Mesenchymal stem cell (in vitro differentiated cells and primary cell): ENCODE measurements at regions not wholly inside any gene's neighbourhood (a gene's known extent, or its start where the extent isn't known, plus 50 kb on each side); places are given as distances from the start of the nearest gene placed in this dataset.

Experiments used
- DNase-seq: peaks from one replicate; pipeline ENCODE4 v3.0.0-alpha.2; 2013
- H2AFZ ChIP-seq: one replicate; pipeline ENCODE4 v1.6.1; 2013; ENCODE audit warnings: low read depth, mild to moderate bottlenecking, control low read depth, inconsistent platforms, low read length, moderate library complexity
- H2AK5ac ChIP-seq: 2 replicates; pipeline ENCODE4 v1.6.1; 2013; ENCODE audit warnings: low read length, moderate library complexity, mild to moderate bottlenecking, inconsistent platforms; ENCODE audit not compliant: severe bottlenecking
- H2BK120ac ChIP-seq: one replicate; pipeline ENCODE4 v1.6.1; 2013; ENCODE audit warnings: low read depth, mild to moderate bottlenecking, inconsistent platforms, low read length, moderate library complexity
- H2BK12ac ChIP-seq, 2 experiments: one replicate each; pipeline ENCODE4 v1.6.1; 2013; ENCODE audit warnings: inconsistent platforms in 2 of 2, low read length in 2 of 2, mild to moderate bottlenecking in 2 of 2, moderate library complexity in 2 of 2, control low read depth in 1 of 2
- H2BK15ac ChIP-seq: one replicate; pipeline ENCODE4 v1.6.1; 2013; ENCODE audit warnings: mild to moderate bottlenecking, low read depth, inconsistent platforms; ENCODE audit not compliant: poor library complexity, severe bottlenecking
- H2BK5ac ChIP-seq: 2 replicates; pipeline ENCODE4 v1.6.1; 2013; ENCODE audit warnings: low read depth, mild to moderate bottlenecking, low read length, control low read depth, inconsistent platforms; ENCODE audit not compliant: poor library complexity, severe bottlenecking
- H3K14ac ChIP-seq, 2 experiments: one replicate each; pipeline ENCODE4 v1.6.1; 2013; ENCODE audit warnings: inconsistent platforms in 2 of 2, low read length in 2 of 2, control low read depth in 1 of 2, mild to moderate bottlenecking in 1 of 2, moderate library complexity in 1 of 2
- H3K18ac ChIP-seq, 2 experiments: one replicate each; pipeline ENCODE4 v1.6.1; 2013; ENCODE audit warnings: inconsistent platforms in 2 of 2, low read length in 2 of 2, control low read depth in 1 of 2, low read depth in 1 of 2, mild to moderate bottlenecking in 1 of 2
- H3K23ac ChIP-seq, 2 experiments: one replicate each; pipeline ENCODE4 v1.6.1; 2013; ENCODE audit warnings: inconsistent platforms in 2 of 2, low read length in 2 of 2, mild to moderate bottlenecking in 2 of 2, moderate library complexity in 2 of 2, control low read depth in 1 of 2
- H3K27ac ChIP-seq: 2 replicates; pipeline ENCODE4 v1.5.1; 2013; ENCODE audit warnings: mild to moderate bottlenecking, moderate library complexity, low read length, control low read depth, inconsistent platforms; ENCODE audit not compliant: poor library complexity, severe bottlenecking
- H3K27me3 ChIP-seq, 2 experiments: 2 replicates each; pipeline versions ENCODE4 v1.6.1 to v1.7.0; 2013; ENCODE audit warnings: low read length in 2 of 2, mild to moderate bottlenecking in 2 of 2, moderate library complexity in 2 of 2, control low read depth in 1 of 2, inconsistent platforms in 1 of 2; ENCODE audit not compliant: control insufficient read depth in 1 of 2, insufficient read depth in 1 of 2
- H3K36me3 ChIP-seq, 2 experiments: 2 replicates each; pipeline versions ENCODE4 v1.6.1 to v1.7.0; 2013; ENCODE audit warnings: low read length in 2 of 2, control low read depth in 1 of 2, inconsistent platforms in 1 of 2, low read depth in 1 of 2, mild to moderate bottlenecking in 1 of 2; ENCODE audit not compliant: insufficient read depth in 2 of 2, control insufficient read depth in 1 of 2
- H3K4ac ChIP-seq, 2 experiments: one replicate each; pipeline ENCODE4 v1.6.1; 2013; ENCODE audit warnings: inconsistent platforms in 2 of 2, low read length in 2 of 2, mild to moderate bottlenecking in 2 of 2, moderate library complexity in 2 of 2, control low read depth in 1 of 2, low read depth in 1 of 2
- H3K4me1 ChIP-seq: 2 replicates; pipeline ENCODE4 v1.6.1; 2013; ENCODE audit warnings: low read depth, low read length, control low read depth; ENCODE audit not compliant: control insufficient read depth, insufficient read depth
- H3K4me2 ChIP-seq: 2 replicates; pipeline ENCODE4 v1.6.1; 2013; ENCODE audit warnings: low read length, mild to moderate bottlenecking, inconsistent platforms; ENCODE audit not compliant: poor library complexity, severe bottlenecking
- H3K4me3 ChIP-seq, 2 experiments: 2 replicates each; pipeline versions ENCODE4 v1.5.1 to v1.7.0; 2013; ENCODE audit warnings: low read length in 2 of 2, mild to moderate bottlenecking in 2 of 2, control low read depth in 1 of 2, low read depth in 1 of 2; ENCODE audit not compliant: insufficient read depth in 1 of 2
- H3K79me1 ChIP-seq: replicated peaks from 2 replicates; pipeline ENCODE4 v1.6.1; 2013; ENCODE audit warnings: mild to moderate bottlenecking, control low read depth, low read length, inconsistent platforms; ENCODE audit not compliant: poor library complexity, severe bottlenecking
- H3K9ac ChIP-seq: 2 replicates; pipeline ENCODE4 v1.7.0; 2013; ENCODE audit warnings: mild to moderate bottlenecking, low read length, moderate library complexity
- H3K9me3 ChIP-seq: 2 replicates; pipeline ENCODE4 v1.7.0; 2013; ENCODE audit warnings: mild to moderate bottlenecking, low read length; ENCODE audit not compliant: control insufficient read depth
- H4K8ac ChIP-seq: one replicate; pipeline ENCODE4 v1.6.1; 2013; ENCODE audit warnings: inconsistent platforms, mild to moderate bottlenecking, low read length, moderate library complexity
- H4K91ac ChIP-seq: one replicate; pipeline ENCODE4 v1.6.1; 2013; ENCODE audit warnings: mild to moderate bottlenecking, low read length, inconsistent platforms
- WGBS: methylation state at CpG from one replicate; pipeline ENCODE4 v1.1.7; 2013; ENCODE audit warnings: mixed read lengths; 5-methylcytosine and 5-hydroxymethylcytosine counted together

- no peak overlapping the region for H2BK12ac ChIP-seq
- H3K23ac ChIP-seq, result no peak overlapping the region
- no peak overlapping the region for H3K14ac ChIP-seq
- H3K4me3 ChIP-seq, result no peak overlapping the region
- H2AK5ac ChIP-seq, result no peak overlapping the region
- H3K9me3 ChIP-seq, result no peaks in the 10 kb centered on the region
- no peak overlapping the region for H2BK15ac ChIP-seq
- no peak overlapping the region for H3K4ac ChIP-seq
- H4K8ac ChIP-seq, result no peak overlapping the region
- H4K91ac ChIP-seq, result no peak overlapping the region
- H2BK5ac ChIP-seq, result no peak overlapping the region
- no peak overlapping the region for H3K27ac ChIP-seq
- no peak overlapping the region for H3K18ac ChIP-seq
- H3K4me1 ChIP-seq, result no peaks in the 10 kb centered on the region
- H3K27me3 ChIP-seq, result peaks cover 27% of the 10 kb centered on the region in 2 experiments
- DNase-seq, result no peak
- no peaks in the 10 kb centered on the region for H3K79me1 ChIP-seq
- H3K36me3 ChIP-seq, result no peaks in the 10 kb centered on the region
- H2BK120ac ChIP-seq, result no peak overlapping the region
- H2AFZ ChIP-seq, result no peak overlapping the region
- H3K4me2 ChIP-seq, result no peak overlapping the region
- H3K9ac ChIP-seq, result no peak overlapping the region
Observed at GRCh38 chr3:71885006-71885405, 100.1 kb upstream of the PROK2 start.

GRCh38 chr3:71881732-71882131, 96.8 kb upstream of the PROK2 start:
- no peak overlapping the region for H4K91ac ChIP-seq
- H3K36me3 ChIP-seq, result no peaks in the 10 kb centered on the region
- peaks cover 16 to 25% of the 10 kb centered on the region in 2 experiments for H3K27me3 ChIP-seq
- H3K9me3 ChIP-seq, result no peaks in the 10 kb centered on the region
- WGBS, result no CpG with 5 or more reads among the region's 2 CpGs
- no peak overlapping the region for H2BK5ac ChIP-seq
- H2BK12ac ChIP-seq, result no peak overlapping the region
- no peak overlapping the region for H3K4ac ChIP-seq
- H2BK15ac ChIP-seq, result no peak overlapping the region
- no peak overlapping the region for H3K9ac ChIP-seq
- H2AFZ ChIP-seq, result no peak overlapping the region
- H3K4me2 ChIP-seq, result no peak overlapping the region
- no peak overlapping the region for H3K4me3 ChIP-seq
- no peak overlapping the region for H2BK120ac ChIP-seq
- DNase-seq, result no peak
- no peak overlapping the region for H3K18ac ChIP-seq
- H3K23ac ChIP-seq, result no peak overlapping the region
- H3K27ac ChIP-seq, result no peak overlapping the region
- no peak overlapping the region for H4K8ac ChIP-seq
- H3K14ac ChIP-seq, result no peak overlapping the region
- H3K79me1 ChIP-seq, result no peaks in the 10 kb centered on the region
- no peaks in the 10 kb centered on the region for H3K4me1 ChIP-seq
- no peak overlapping the region for H2AK5ac ChIP-seq

- Histone ChIP-seq H2BK5ac (no peak overlapping the region), H2BK15ac (no peak overlapping the region), H2AK5ac (no peak overlapping the region), H3K36me3 (no peaks in the 10 kb centered on the region), H3K4me2 (no peak overlapping the region), H3K9me3 (no peaks in the 10 kb centered on the region), H3K79me1 (no peaks in the 10 kb centered on the region), H2BK12ac (no peak overlapping the region), H4K91ac (no peak overlapping the region), H3K9ac (no peak overlapping the region), H3K27me3 (peaks cover 16 to 31% of the 10 kb centered on the region in 2 experiments), H2AFZ (no peak overlapping the region), H3K14ac (no peak overlapping the region), H3K23ac (no peak overlapping the region), H3K4me3 (no peak overlapping the region), H3K27ac (no peak overlapping the region), H3K4ac (no peak overlapping the region), H3K18ac (no peak overlapping the region), H3K4me1 (no peaks in the 10 kb centered on the region), H4K8ac (no peak overlapping the region), H2BK120ac (no peak overlapping the region)
- no CpG with 5 or more reads among the region's 2 CpGs for WGBS
- no peak for DNase-seq
Observed at GRCh38 chr3:71881041-71881440, 96.1 kb upstream of the PROK2 start.

GRCh38 chr3:71879089-71879488, 94.1 kb upstream of the PROK2 start:
- Histone ChIP-seq H2BK15ac (no peak overlapping the region), H2BK120ac (no peak overlapping the region), H3K18ac (no peak overlapping the region), H3K4me2 (no peak overlapping the region), H3K27me3 (peaks cover 12 to 36% of the 10 kb centered on the region in 2 experiments), H2AK5ac (no peak overlapping the region), H3K9me3 (no peaks in the 10 kb centered on the region), H2BK12ac (no peak overlapping the region), H3K79me1 (no peaks in the 10 kb centered on the region), H3K27ac (no peak overlapping the region), H3K36me3 (no peaks in the 10 kb centered on the region), H4K8ac (no peak overlapping the region), H4K91ac (no peak overlapping the region), H2AFZ (no peak overlapping the region), H3K14ac (no peak overlapping the region), H3K4me3 (no peak overlapping the region), H3K4ac (no peak overlapping the region), H3K4me1 (no peaks in the 10 kb centered on the region), H3K9ac (no peak overlapping the region), H2BK5ac (no peak overlapping the region), H3K23ac (no peak overlapping the region)
- DNase-seq, result no peak
- WGBS, result 88% methylated on average over 9 of the region's 9 CpGs
